ENCODE measurements at regions not wholly inside any gene's neighbourhood (a gene's known extent, or its start where the extent isn't known, plus 50 kb on each side); places are given as distances from the start of the nearest gene placed in this dataset.

GRCh38 chr19:28981518-28981917 is 231.4 kb downstream of the UQCRFS1 start:
- intact Hi-C loops (cut with DNase I): no loop called here
- Histone ChIP-seq H3K9me3 (no peaks in the 10 kb centered on the region), H3K27me3 (peaks cover 0 to 21% of the 10 kb centered on the region in 2 donors), H3K4me3 (no peak overlapping the region), H3K36me3 (no peaks in the 10 kb centered on the region), H3K4me1 (no peaks in the 10 kb centered on the region), H3K27ac (no peak overlapping the region)
- DNase-seq (no peak), ATAC-seq (no peak)
- no peak for TF ChIP-seq CTCF (IDR thresholded peaks at IDR 0.05)

GRCh38 chr19:28980236-28980868 is 232.6 kb downstream of the UQCRFS1 start:
- Histone ChIP-seq H3K27ac (no peak overlapping the region), H3K4me1 (no peaks in the 10 kb centered on the region), H3K4me3 (no peak overlapping the region), H3K9me3 (no peaks in the 10 kb centered on the region), H3K36me3 (no peaks in the 10 kb centered on the region), H3K27me3 (peaks cover 0 to 21% of the 10 kb centered on the region in 2 donors)
- TF ChIP-seq CTCF (IDR thresholded peaks at IDR 0.05): no peak
- no peak for ATAC-seq
- DNase-seq: no peak
- intact Hi-C loops (cut with DNase I): no loop called here

GRCh38 chr19:28977826-28978225 is 235.1 kb downstream of the UQCRFS1 start:
- H3K36me3 ChIP-seq: no peaks in the 10 kb centered on the region
- no peak for TF ChIP-seq CTCF (IDR thresholded peaks at IDR 0.05)
- no peaks in the 10 kb centered on the region for H3K9me3 ChIP-seq
- no peak overlapping the region for H3K27ac ChIP-seq
- H3K4me1 ChIP-seq: no peaks in the 10 kb centered on the region
- intact Hi-C loops (cut with DNase I): no loop called here
- H3K4me3 ChIP-seq: no peak overlapping the region
- peaks cover 0 to 9% of the 10 kb centered on the region in 2 donors for H3K27me3 ChIP-seq
- ATAC-seq (no peak), DNase-seq (no peak)

GRCh38 chr19:28972058-28972852 is 240.7 kb downstream of the UQCRFS1 start:
- no peak for ATAC-seq
- no peak for TF ChIP-seq CTCF (IDR thresholded peaks at IDR 0.05)
- no peaks in the 10 kb centered on the region for H3K27me3 ChIP-seq
- DNase-seq: no peak
- H3K4me3 ChIP-seq: no peak overlapping the region
- H3K4me1 ChIP-seq: no peaks in the 10 kb centered on the region
- no peaks in the 10 kb centered on the region for H3K9me3 ChIP-seq
- intact Hi-C loops (cut with DNase I): no loop called here
- H3K36me3 ChIP-seq: no peaks in the 10 kb centered on the region
- no peak overlapping the region for H3K27ac ChIP-seq

GRCh38 chr19:28971513-28971912 is 241.4 kb downstream of the UQCRFS1 start:
- TF ChIP-seq CTCF (IDR thresholded peaks at IDR 0.05): no peak
- intact Hi-C loops (cut with DNase I): no loop called here
- no peak for ATAC-seq
- Histone ChIP-seq H3K4me3 (no peak overlapping the region), H3K4me1 (no peaks in the 10 kb centered on the region), H3K27ac (no peak overlapping the region), H3K27me3 (no peaks in the 10 kb centered on the region), H3K36me3 (no peaks in the 10 kb centered on the region), H3K9me3 (no peaks in the 10 kb centered on the region)
- no peak for DNase-seq

All from left lung (tissue), 4 donors.